AG04450 (cell line): ENCODE measurements at regions not wholly inside any gene's neighbourhood (a gene's known extent, or its start where the extent isn't known, plus 50 kb on each side); places are given as distances from the start of the nearest gene placed in this dataset.

Experiments
- CTCF ChIA-PET: fragments of 300-600, 350-600 bp; formaldehyde crosslinking; extraction: SDS; loops from one replicate; lab custom pipeline; 2022; ENCODE audit warnings: antibody characterized with exemption, inconsistent platforms; lab: Charles Lee
- POLR2A ChIA-PET: fragments of 350-600 bp; formaldehyde crosslinking; extraction: SDS; loops from one replicate; lab custom pipeline; 2021; ENCODE audit warnings: antibody characterized with exemption, inconsistent platforms; lab: Yijun Ruan, JAX
- DNase-seq: peaks from one replicate; pipeline ENCODE4 v3.0.0-alpha.2; 2011; ENCODE audit warnings: low read depth, low spot score
- H3K27ac ChIP-seq: one replicate; pipeline ENCODE4 v1.5.1; 2012; ENCODE audit warnings: low read depth, low read length, control low read depth
- H3K27me3 ChIP-seq: one replicate; pipeline ENCODE4 v1.6.0; 2012; ENCODE audit warnings: low read length; ENCODE audit not compliant: control insufficient read depth, insufficient read depth
- H3K4me3 ChIP-seq: 2 replicates; pipeline ENCODE4 v1.5.1; 2011; ENCODE audit warnings: mild to moderate bottlenecking, low read depth, low read length, control low read depth
- H3K9me3 ChIP-seq: 2 replicates; pipeline ENCODE4 v1.5.1; 2012; ENCODE audit warnings: low read length; ENCODE audit not compliant: control insufficient read depth, insufficient read depth
- TF ChIP-seq, protein P1 (sequence below): IDR thresholded peaks from 2 replicates; pipeline ENCODE4 v1.5.1; 2011; ENCODE audit warnings: low read depth, low read length, control low read depth, inconsistent platforms

DNA sequence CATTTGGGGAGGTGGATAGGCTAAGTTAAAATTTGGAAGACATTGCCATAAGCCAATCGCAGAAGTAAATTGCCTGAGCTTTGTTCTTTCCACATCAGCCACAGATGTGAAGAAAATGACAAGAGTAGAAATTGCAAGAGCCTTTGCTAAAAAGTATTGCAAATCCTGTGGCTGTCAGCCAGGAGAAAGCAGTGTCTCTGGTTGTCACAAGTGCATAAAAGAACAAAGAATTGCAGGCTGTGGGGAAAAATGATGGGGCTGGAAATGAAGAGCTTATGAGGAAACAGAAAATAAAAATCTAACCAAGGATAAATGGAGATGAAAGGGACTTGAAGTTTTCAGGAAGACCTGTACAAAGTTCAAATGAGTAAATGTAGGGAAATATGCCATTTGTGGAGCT lies 344.8 kb downstream of the CSNK1G3 start:
- Histone ChIP-seq H3K27ac (no peak overlapping the region), H3K27me3 (no peaks in the 10 kb centered on the region), H3K4me3 (no peak overlapping the region), H3K9me3 (no peaks in the 10 kb centered on the region)
- DNase-seq: no peak
- ChIA-PET POLR2A (no interaction called here), CTCF (interaction anchor here (0.9 kb wide), 1 partner anchor 1979 kb away, joined by 3 read pairs; no protein-coding TSS in a partner anchor)
- TF ChIP-seq, protein P1, sequence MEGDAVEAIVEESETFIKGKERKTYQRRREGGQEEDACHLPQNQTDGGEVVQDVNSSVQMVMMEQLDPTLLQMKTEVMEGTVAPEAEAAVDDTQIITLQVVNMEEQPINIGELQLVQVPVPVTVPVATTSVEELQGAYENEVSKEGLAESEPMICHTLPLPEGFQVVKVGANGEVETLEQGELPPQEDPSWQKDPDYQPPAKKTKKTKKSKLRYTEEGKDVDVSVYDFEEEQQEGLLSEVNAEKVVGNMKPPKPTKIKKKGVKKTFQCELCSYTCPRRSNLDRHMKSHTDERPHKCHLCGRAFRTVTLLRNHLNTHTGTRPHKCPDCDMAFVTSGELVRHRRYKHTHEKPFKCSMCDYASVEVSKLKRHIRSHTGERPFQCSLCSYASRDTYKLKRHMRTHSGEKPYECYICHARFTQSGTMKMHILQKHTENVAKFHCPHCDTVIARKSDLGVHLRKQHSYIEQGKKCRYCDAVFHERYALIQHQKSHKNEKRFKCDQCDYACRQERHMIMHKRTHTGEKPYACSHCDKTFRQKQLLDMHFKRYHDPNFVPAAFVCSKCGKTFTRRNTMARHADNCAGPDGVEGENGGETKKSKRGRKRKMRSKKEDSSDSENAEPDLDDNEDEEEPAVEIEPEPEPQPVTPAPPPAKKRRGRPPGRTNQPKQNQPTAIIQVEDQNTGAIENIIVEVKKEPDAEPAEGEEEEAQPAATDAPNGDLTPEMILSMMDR: no peak

DNA sequence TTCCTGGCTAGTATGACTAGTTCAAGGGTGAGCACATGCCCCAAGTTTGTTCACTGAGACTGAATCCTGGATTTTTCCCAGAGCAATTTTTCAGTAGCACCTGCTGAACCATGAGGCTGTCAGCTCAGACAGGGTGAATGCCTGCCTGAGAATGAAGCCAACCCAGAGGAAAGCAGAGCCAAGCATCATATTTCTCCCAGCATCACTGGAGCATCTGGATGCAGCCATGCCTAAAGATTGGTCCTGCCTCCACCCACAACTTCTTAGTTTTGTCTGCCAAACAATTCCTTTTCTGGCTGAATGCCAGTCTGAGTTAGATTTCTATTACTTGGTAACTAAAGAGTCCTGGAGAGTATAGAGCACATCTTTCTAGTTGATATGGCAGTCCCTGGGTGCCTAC lies 343.6 kb downstream of the CSNK1G3 start:
- CTCF ChIA-PET: no interaction called here
- no peak overlapping the region for H3K4me3 ChIP-seq
- TF ChIP-seq, protein P1: no peak
- POLR2A ChIA-PET: no interaction called here
- no peaks in the 10 kb centered on the region for H3K27me3 ChIP-seq
- H3K9me3 ChIP-seq: no peaks in the 10 kb centered on the region
- no peak overlapping the region for H3K27ac ChIP-seq
- no peak for DNase-seq

DNA sequence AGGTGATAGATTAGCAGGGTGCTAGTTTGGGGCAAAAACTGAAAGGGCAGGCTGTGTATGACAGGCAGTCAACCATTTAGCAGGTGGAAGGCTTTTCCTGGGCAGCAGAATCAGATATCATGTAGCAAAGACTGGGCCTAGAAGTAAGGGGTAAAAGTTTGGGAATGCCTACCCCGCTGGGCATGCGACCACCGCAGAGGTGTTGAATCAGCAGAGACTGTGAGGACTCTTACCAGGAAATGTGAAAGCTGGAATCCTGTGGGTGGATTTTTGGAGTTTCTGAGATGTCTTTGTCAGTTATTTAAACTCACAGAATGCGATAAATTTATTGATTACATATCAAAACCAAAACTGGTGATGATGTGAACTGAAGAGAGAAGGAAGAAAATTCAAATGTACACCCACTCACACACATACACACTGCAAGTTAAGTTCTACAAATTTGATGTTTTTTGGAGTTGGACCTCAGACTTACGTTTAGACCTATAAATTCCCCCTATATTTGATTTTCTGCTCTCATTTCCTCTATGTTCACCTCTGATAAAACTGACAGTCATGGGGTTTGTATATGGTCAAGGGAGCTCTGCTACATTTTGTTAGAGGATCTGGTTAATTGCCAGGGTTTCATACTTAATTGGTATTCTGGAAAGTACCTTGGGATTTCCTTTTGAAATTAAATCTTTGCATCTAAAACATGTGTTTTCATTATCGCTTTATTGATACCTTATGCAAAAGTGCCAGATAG lies 333.6 kb downstream of the CSNK1G3 start:
- ChIA-PET POLR2A (no interaction called here), CTCF (no interaction called here)
- Histone ChIP-seq H3K9me3 (no peaks in the 10 kb centered on the region), H3K27me3 (no peaks in the 10 kb centered on the region), H3K4me3 (no peak overlapping the region), H3K27ac (no peak overlapping the region)
- TF ChIP-seq, protein P1: no peak
- no peak for DNase-seq

DNA sequence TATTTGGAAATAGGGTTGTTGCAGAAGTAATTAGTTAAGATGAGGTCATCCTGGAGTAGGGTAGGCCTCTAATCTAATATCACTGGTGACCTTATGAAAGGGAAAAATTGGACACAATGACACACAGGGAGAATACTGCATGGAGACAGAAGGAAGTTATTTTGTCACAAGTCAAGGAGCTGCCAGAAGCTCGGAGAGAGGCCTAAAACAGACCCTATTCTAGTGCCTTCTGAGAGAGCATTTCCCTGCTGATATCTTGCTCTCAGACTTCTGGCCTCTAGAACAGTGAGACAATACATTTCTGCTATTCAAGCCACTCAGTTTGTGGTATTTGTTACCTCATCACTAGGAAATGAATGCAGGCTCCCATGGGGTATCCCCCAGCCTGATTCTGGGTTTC lies 332.9 kb downstream of the CSNK1G3 start:
- no peak overlapping the region for H3K27ac ChIP-seq
- TF ChIP-seq, protein P1: no peak
- ChIA-PET POLR2A (no interaction called here), CTCF (no interaction called here)
- H3K4me3 ChIP-seq: no peak overlapping the region
- H3K9me3 ChIP-seq: no peaks in the 10 kb centered on the region
- DNase-seq: no peak
- no peaks in the 10 kb centered on the region for H3K27me3 ChIP-seq

DNA sequence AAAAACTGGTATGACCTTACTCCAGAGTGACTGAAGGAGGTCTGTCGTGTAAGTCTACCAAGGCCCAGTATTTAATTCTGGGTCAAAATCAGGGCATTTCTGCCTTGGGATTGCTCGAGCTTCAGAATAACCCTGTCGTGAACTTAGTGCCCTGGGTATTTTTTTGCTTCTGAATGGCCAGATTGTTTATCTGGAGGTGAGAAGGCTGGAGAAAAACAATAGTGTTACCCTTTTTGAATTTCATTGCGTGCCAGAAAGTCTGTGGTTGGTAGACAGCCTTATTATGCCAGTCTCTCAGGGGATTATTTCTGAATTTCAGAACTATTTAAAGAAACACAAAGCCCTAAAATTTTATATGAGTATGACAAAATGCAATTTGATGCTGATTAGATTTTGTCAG lies 323.4 kb downstream of the CSNK1G3 start:
- no peak for DNase-seq
- H3K4me3 ChIP-seq: no peak overlapping the region
- H3K27me3 ChIP-seq: no peaks in the 10 kb centered on the region
- ChIA-PET POLR2A (no interaction called here), CTCF (no interaction called here)
- no peak overlapping the region for H3K27ac ChIP-seq
- TF ChIP-seq, protein P1: no peak
- no peaks in the 10 kb centered on the region for H3K9me3 ChIP-seq
